Neural cell (in vitro differentiated cells): ENCODE measurements at regions not wholly inside any gene's neighbourhood (a gene's known extent, or its start where the extent isn't known, plus 50 kb on each side); places are given as distances from the start of the nearest gene placed in this dataset.
"Not testable (repeated sequence)": the region's sequence is repeated elsewhere in the genome, so short reads cannot be mapped to it uniquely, and the experiment has no call there.

Experiments
- H2AFZ ChIP-seq: fragments of 200-600, 300-800 bp; sonication (generic), shearing (Covaris generic); 2 replicates; pipeline ENCODE4 v1.6.0; 2014; ENCODE audit warnings: low read depth, mild to moderate bottlenecking, antibody characterized with exemption, low read length, moderate library complexity
- H3F3A ChIP-seq: fragments of 200-600 bp; shearing (Covaris generic); 2 replicates; pipeline ENCODE4 v1.6.1; 2016; ENCODE audit warnings: mild to moderate bottlenecking, moderate library complexity, mixed read lengths, antibody characterized with exemption, low read length; ENCODE audit not compliant: insufficient read depth, poor library complexity, severe bottlenecking
- H3K27ac ChIP-seq: fragments of 200-600, 300-800 bp; sonication (generic), shearing (Covaris generic); 2 replicates; pipeline ENCODE4 v1.5.1; 2014; ENCODE audit warnings: mild to moderate bottlenecking, low read length, moderate library complexity
- H3K27me3 ChIP-seq: fragments of 300-800, 200-600 bp; sonication (generic), shearing (Covaris generic); 2 replicates; pipeline ENCODE4 v1.6.0; 2014; ENCODE audit warnings: mild to moderate bottlenecking, low read depth, low read length, moderate library complexity; ENCODE audit not compliant: insufficient read depth
- H3K36me3 ChIP-seq: fragments of 300-800, 200-600 bp; sonication (generic), shearing (Covaris generic); 2 replicates; pipeline ENCODE4 v1.5.1; 2014; ENCODE audit warnings: mild to moderate bottlenecking, antibody characterized with exemption, low read length, moderate library complexity; ENCODE audit not compliant: insufficient read depth
- H3K4me2 ChIP-seq: fragments of 300-800, 200-600 bp; sonication (generic), shearing (Covaris generic); 2 replicates; pipeline ENCODE4 v1.6.0; 2014; ENCODE audit warnings: mild to moderate bottlenecking, low read length
- H3K4me3 ChIP-seq: fragments of 300-800, 200-600 bp; sonication (generic), shearing (Covaris generic); 2 replicates; pipeline ENCODE4 v1.5.1; 2014; ENCODE audit warnings: mild to moderate bottlenecking, low read length, moderate library complexity
- H3K79me2 ChIP-seq: fragments of 200-600 bp; shearing (Covaris generic); replicated peaks from 2 replicates; pipeline ENCODE4 v1.6.0; 2014; ENCODE audit warnings: mild to moderate bottlenecking, low read length, moderate library complexity; ENCODE audit not compliant: insufficient read depth
- H3K9ac ChIP-seq: fragments of 300-800, 200-600 bp; sonication (generic), shearing (Covaris generic); 2 replicates; pipeline ENCODE4 v1.6.1; 2016; ENCODE audit warnings: mild to moderate bottlenecking, low read length, mixed read lengths
- H3K9me2 ChIP-seq: fragments of 200-600 bp; shearing (Covaris generic); 2 replicates; pipeline ENCODE4 v1.6.1; 2016; ENCODE audit warnings: mild to moderate bottlenecking, low read length, mixed read lengths; ENCODE audit not compliant: insufficient read depth
- H3K9me3 ChIP-seq: fragments of 200-600, 300-800 bp; sonication (generic), shearing (Covaris generic); 2 replicates; pipeline ENCODE4 v1.6.1; 2016; ENCODE audit warnings: mild to moderate bottlenecking, mixed run types, low read length, moderate library complexity, mixed read lengths
- H4K20me1 ChIP-seq: fragments of 200-600 bp; shearing (Covaris generic); 2 replicates; pipeline ENCODE4 v1.6.1; 2016; ENCODE audit warnings: mild to moderate bottlenecking, mixed run types; ENCODE audit not compliant: insufficient read depth
- EP300 ChIP-seq: fragments of 450-650 bp; conservative IDR thresholded peaks from 2 replicates; pipeline ENCODE4 v1.6.1; 2014; ENCODE audit warnings: antibody characterized with exemption, mild to moderate bottlenecking, moderate library complexity; ENCODE audit not compliant: poor library complexity, severe bottlenecking
- EZH2 ChIP-seq: fragments of 200-600, 300-800 bp; shearing (Covaris generic), sonication (generic); IDR thresholded peaks from 2 replicates; pipeline ENCODE4 v1.6.1; 2014; ENCODE audit warnings: antibody characterized with exemption, low read length, borderline replicate concordance, mild to moderate bottlenecking; ENCODE audit not compliant: insufficient read depth, poor library complexity, severe bottlenecking
- MXI1 ChIP-seq: fragments of 450-650 bp; conservative IDR thresholded peaks from 2 replicates; pipeline ENCODE4 v1.6.1; 2014; ENCODE audit warnings: antibody characterized with exemption, mild to moderate bottlenecking; ENCODE audit not compliant: poor library complexity, severe bottlenecking
- POLR2AphosphoS5 ChIP-seq: IDR thresholded peaks from 2 replicates; pipeline ENCODE4 v1.6.1; 2012
- RAD21 ChIP-seq: fragments of 450-650 bp; conservative IDR thresholded peaks from 2 replicates; pipeline ENCODE4 v1.6.1; 2014; ENCODE audit warnings: antibody characterized with exemption, mild to moderate bottlenecking, moderate library complexity
- SMC3 ChIP-seq: fragments of 450-650 bp; conservative IDR thresholded peaks from 2 replicates; pipeline ENCODE4 v1.6.1; 2014; ENCODE audit warnings: antibody characterized with exemption, mild to moderate bottlenecking, moderate library complexity; ENCODE audit not compliant: poor library complexity
- TAF1 ChIP-seq: IDR thresholded peaks from 2 replicates; pipeline ENCODE4 v1.6.1; 2012; ENCODE audit warnings: low read depth
- TF ChIP-seq, protein P1 (sequence below): fragments of 450-650 bp; IDR thresholded peaks from 2 replicates; pipeline ENCODE4 v1.5.1; 2014; ENCODE audit warnings: antibody characterized with exemption, mild to moderate bottlenecking, moderate library complexity; ENCODE audit not compliant: poor library complexity, severe bottlenecking
- TF ChIP-seq, protein P2 (sequence below): IDR thresholded peaks from 2 replicates; pipeline ENCODE4 v1.6.1; 2012; ENCODE audit warnings: borderline replicate concordance

DNA sequence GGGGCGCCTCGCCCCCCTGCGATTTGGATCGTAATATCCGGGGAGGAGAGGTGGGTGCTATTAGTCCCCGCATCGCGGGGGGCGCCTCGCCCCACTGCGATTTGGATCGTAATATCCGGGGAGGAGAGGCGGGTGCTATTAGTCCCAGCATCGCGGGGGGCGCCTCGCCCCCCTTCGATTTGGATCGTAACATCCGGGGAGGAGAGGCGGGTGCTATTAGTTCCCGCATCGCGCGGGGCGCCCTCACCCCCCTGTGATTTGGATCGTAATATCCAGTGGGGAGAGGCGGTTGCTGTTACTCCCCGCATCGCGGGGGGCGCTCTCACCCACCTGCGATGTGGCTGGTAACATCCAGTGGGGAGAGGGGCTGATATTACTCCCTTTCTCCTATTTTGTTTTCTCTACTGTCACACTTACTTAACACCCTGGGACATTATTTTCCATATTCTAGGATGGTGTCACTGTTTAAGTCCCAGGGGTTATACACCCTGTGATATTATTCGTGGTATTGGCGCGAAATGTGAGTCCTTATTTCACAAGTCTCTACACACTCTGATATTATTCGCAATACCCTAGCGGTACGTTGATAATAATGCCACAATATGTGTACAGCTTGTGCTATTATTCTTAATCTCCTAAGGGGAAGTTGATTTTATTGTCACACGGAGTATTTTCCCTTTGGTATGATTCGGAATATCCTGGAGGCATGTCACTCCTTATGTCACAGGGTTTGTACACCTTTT lies 57.8 kb upstream of the ALDH3B2 start:
- Histone ChIP-seq H2AFZ (no peak overlapping the region), H3K4me2 (no peak overlapping the region)

GRCh38 chr11:67731583-67731982 lies 57.2 kb upstream of the ALDH3B2 start:
- H3K9ac ChIP-seq, result no peak overlapping the region
- no peaks in the 10 kb centered on the region for H3K79me2 ChIP-seq
- H3K9me3 ChIP-seq, result no peaks in the 10 kb centered on the region
- H3K4me2 ChIP-seq, result no peak overlapping the region
- no peak overlapping the region for H3K4me3 ChIP-seq
- TF ChIP-seq, protein P1, sequence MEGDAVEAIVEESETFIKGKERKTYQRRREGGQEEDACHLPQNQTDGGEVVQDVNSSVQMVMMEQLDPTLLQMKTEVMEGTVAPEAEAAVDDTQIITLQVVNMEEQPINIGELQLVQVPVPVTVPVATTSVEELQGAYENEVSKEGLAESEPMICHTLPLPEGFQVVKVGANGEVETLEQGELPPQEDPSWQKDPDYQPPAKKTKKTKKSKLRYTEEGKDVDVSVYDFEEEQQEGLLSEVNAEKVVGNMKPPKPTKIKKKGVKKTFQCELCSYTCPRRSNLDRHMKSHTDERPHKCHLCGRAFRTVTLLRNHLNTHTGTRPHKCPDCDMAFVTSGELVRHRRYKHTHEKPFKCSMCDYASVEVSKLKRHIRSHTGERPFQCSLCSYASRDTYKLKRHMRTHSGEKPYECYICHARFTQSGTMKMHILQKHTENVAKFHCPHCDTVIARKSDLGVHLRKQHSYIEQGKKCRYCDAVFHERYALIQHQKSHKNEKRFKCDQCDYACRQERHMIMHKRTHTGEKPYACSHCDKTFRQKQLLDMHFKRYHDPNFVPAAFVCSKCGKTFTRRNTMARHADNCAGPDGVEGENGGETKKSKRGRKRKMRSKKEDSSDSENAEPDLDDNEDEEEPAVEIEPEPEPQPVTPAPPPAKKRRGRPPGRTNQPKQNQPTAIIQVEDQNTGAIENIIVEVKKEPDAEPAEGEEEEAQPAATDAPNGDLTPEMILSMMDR, result no peak
- TF ChIP-seq TAF1, result no peak
- TF ChIP-seq EP300, result no peak
- TF ChIP-seq EZH2, result no peak
- TF ChIP-seq SMC3, result no peak
- TF ChIP-seq, protein P2, sequence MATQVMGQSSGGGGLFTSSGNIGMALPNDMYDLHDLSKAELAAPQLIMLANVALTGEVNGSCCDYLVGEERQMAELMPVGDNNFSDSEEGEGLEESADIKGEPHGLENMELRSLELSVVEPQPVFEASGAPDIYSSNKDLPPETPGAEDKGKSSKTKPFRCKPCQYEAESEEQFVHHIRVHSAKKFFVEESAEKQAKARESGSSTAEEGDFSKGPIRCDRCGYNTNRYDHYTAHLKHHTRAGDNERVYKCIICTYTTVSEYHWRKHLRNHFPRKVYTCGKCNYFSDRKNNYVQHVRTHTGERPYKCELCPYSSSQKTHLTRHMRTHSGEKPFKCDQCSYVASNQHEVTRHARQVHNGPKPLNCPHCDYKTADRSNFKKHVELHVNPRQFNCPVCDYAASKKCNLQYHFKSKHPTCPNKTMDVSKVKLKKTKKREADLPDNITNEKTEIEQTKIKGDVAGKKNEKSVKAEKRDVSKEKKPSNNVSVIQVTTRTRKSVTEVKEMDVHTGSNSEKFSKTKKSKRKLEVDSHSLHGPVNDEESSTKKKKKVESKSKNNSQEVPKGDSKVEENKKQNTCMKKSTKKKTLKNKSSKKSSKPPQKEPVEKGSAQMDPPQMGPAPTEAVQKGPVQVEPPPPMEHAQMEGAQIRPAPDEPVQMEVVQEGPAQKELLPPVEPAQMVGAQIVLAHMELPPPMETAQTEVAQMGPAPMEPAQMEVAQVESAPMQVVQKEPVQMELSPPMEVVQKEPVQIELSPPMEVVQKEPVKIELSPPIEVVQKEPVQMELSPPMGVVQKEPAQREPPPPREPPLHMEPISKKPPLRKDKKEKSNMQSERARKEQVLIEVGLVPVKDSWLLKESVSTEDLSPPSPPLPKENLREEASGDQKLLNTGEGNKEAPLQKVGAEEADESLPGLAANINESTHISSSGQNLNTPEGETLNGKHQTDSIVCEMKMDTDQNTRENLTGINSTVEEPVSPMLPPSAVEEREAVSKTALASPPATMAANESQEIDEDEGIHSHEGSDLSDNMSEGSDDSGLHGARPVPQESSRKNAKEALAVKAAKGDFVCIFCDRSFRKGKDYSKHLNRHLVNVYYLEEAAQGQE, result no peak
- TF ChIP-seq POLR2AphosphoS5, result no peak
- no peak for TF ChIP-seq RAD21
- TF ChIP-seq MXI1, result no peak
- H3K27me3 ChIP-seq, result no peaks in the 10 kb centered on the region
- no peaks in the 10 kb centered on the region for H4K20me1 ChIP-seq
- no peaks in the 10 kb centered on the region for H3F3A ChIP-seq
- no peak overlapping the region for H2AFZ ChIP-seq
- no peaks in the 10 kb centered on the region for H3K36me3 ChIP-seq
- no peak overlapping the region for H3K27ac ChIP-seq
- H3K9me2 ChIP-seq, result no peaks in the 10 kb centered on the region

More for the DNA sequence above, 57.8 kb upstream of the ALDH3B2 start:
- Histone ChIP-seq H3K9me2 (no peaks in the 10 kb centered on the region), H3K4me3 (no peak overlapping the region), H3K27ac (no peak overlapping the region), H3K36me3 (no peaks in the 10 kb centered on the region), H3K9me3 (no peaks in the 10 kb centered on the region), H3K27me3 (no peaks in the 10 kb centered on the region), H3K9ac (no peak overlapping the region), H4K20me1 (no peaks in the 10 kb centered on the region), H3K79me2 (no peaks in the 10 kb centered on the region), H3F3A (no peaks in the 10 kb centered on the region)
- TF ChIP-seq TAF1 (no peak), EP300 (no peak), SMC3 (no peak), RAD21 (no peak), EZH2 (no peak)
- TF ChIP-seq, protein P1, result no peak

DNA sequence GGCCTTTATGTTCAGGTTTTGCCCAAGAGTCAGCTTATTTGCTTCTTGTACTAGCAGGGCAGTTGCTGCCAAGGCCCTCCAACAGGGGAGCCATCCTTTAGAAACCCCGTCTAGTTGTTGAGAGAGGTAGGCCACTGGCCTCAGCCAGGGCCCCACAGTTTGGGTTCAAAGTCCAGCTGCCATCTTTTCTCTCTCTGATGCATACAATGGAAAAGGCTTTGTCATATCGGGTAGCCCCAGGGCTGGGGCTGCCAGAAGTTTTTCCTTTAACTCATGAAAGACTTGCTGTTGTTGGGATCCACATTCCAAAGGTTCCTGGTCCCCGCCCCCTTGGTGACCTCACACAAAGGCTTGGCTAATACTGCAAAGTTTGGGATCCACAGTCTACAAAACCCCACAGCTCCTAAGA lies 53.7 kb upstream of the ALDH3B2 start:
- not testable (repeated sequence) for H3K27me3 ChIP-seq, H3K4me2 ChIP-seq, H3K79me2 ChIP-seq, H3F3A ChIP-seq, H3K9ac ChIP-seq, H3K36me3 ChIP-seq, H3K4me3 ChIP-seq, H3K9me3 ChIP-seq, H4K20me1 ChIP-seq, H2AFZ ChIP-seq, H3K27ac ChIP-seq, H3K9me2 ChIP-seq

DNA sequence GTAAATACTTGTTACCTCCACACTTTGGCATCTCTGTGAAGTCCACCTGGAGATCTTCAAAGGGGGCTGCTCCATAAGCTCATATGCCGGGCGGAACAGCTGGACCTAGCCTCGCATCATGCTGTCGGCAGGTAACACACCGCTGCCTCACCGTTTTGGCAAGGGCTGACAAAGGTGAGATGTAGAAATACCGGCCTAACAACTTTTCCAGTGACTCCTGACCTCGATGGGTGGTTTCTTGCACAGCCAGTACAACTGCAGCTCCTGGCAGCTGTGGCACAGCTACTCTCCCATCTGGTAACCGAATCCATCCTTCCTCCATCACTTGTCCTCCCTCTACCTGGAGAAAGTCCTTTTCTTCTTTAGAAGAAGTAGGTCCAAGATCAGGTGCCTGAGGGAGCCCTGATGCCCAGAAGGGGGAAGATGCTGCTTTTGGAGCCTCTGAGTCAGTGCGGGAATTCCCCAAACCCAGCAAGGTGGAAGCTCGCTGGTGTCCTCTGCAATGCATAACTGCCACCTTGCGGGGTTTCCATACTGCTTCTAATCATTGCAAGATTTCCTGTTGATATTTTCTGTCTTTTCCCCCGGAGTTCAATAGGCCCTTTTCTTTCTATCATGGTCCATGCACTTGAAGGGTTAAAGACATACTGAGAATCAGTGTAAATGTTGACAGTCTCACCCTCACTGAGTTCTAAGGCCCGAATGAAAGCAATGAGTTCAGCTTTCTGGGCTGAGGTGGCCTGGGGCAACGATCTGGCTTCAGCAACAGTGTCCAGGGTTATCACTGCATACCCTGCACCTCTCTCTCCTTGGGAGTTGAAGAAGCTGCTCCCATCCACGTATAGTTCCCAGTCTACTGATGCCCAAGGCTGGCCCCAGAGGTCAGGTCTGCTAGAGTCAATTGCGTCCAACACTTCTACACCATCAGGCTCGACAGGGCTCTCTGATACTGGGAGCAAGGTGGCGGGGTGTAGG lies 52.9 kb upstream of the ALDH3B2 start:
- not testable (repeated sequence) for H3K9me3 ChIP-seq, H3K4me3 ChIP-seq, H3K27ac ChIP-seq, H3F3A ChIP-seq, H4K20me1 ChIP-seq, H2AFZ ChIP-seq, H3K9me2 ChIP-seq, H3K27me3 ChIP-seq, H3K4me2 ChIP-seq, H3K79me2 ChIP-seq, H3K9ac ChIP-seq, H3K36me3 ChIP-seq
